HCT116 (cell line): ENCODE measurements at regions not wholly inside any gene's neighbourhood (a gene's known extent, or its start where the extent isn't known, plus 50 kb on each side); places are given as distances from the start of the nearest gene placed in this dataset.

Experiments
- ATAC-seq: fragments of 200-7000 bp; cut with Tn5 transposase; 2 replicates; pipeline ENCODE4 v1.9.1; 2020; ENCODE audit warnings: mild to moderate bottlenecking, moderate library complexity
- BruUV-seq: library from RNA; stranded (reverse); fragments of 400-500 nt; replicated peaks from 2 replicates; lab custom pipeline; 2021; lab: Mats Ljungman, UMichigan
- CTCF ChIA-PET: fragments of 300-600 bp; sonication (Branson Sonifier 250); formaldehyde crosslinking; loops from one replicate; lab custom pipeline; 2021; ENCODE audit warnings: antibody characterized with exemption; lab: Charles Lee
- POLR2A ChIA-PET: fragments of 300-600, 350-600 bp; sonication (Branson Sonifier 250); formaldehyde crosslinking; loops from one replicate; lab custom pipeline; 2021; ENCODE audit warnings: antibody characterized with exemption; lab: Charles Lee
- RAD21 ChIA-PET, 2 experiments: fragments of 300-600 bp; sonication (Branson Sonifier 250); formaldehyde crosslinking; loops; one replicate each; lab custom pipeline; 2023; ENCODE audit warnings: low total read pairs in 2 of 2; ENCODE audit not compliant: uncharacterized antibody in 2 of 2, unreplicated experiment in 2 of 2, low non-redundant PET in 1 of 2; lab: Charles Lee
- DNase-seq: peaks from one replicate; pipeline ENCODE4 v3.0.0-alpha.2; 2010; ENCODE audit warnings: low read depth, low spot score
- H2AFZ ChIP-seq: fragments of 200-600 bp; shearing (Covaris generic), sonication (generic); 2 replicates; pipeline ENCODE4 v1.6.1; 2017; ENCODE audit warnings: low read depth, mixed run types, mixed read lengths, antibody characterized with exemption, low read length; ENCODE audit not compliant: poor library complexity, severe bottlenecking
- H3K27ac ChIP-seq: 2 replicates; pipeline ENCODE4 v1.5.1; 2012; ENCODE audit warnings: low read depth, low read length
- H3K27me3 ChIP-seq: fragments of 200-600 bp; sonication (generic); 2 replicates; pipeline ENCODE4 v1.6.1; 2016; ENCODE audit warnings: mixed run types, low read length, mixed read lengths; ENCODE audit not compliant: insufficient read depth
- H3K36me3 ChIP-seq, 2 experiments: fragments of 200-500 bp in 1 of 2; fragments of 200-600 bp in 1 of 2; sonication (Bioruptor generic) in 1 of 2; sonication (generic) in 1 of 2; 2 replicates each; pipeline versions ENCODE4 v1.5.1 to v1.6.1; 2014 to 2016; ENCODE audit warnings: low read length in 2 of 2, inconsistent platforms in 1 of 2, mixed read lengths in 1 of 2, mixed run types in 1 of 2; ENCODE audit not compliant: insufficient read depth in 2 of 2, control insufficient read depth in 1 of 2
- H3K4me1 ChIP-seq, 2 experiments: fragments of 200-600 bp in 1 of 2; sonication (generic) in 1 of 2; 2 replicates each; pipeline versions ENCODE4 v1.5.1 to v1.6.1; 2012 to 2017; ENCODE audit warnings: low read length in 2 of 2, inconsistent platforms in 1 of 2, mild to moderate bottlenecking in 1 of 2, mixed read lengths in 1 of 2, mixed run types in 1 of 2, moderate library complexity in 1 of 2; ENCODE audit not compliant: insufficient read depth in 2 of 2, control insufficient read depth in 1 of 2
- H3K4me2 ChIP-seq: fragments of 200-600 bp; sonication (generic); 2 replicates; pipeline ENCODE4 v1.6.1; 2017; ENCODE audit warnings: mixed run types, low read length, mixed read lengths
- H3K4me3 ChIP-seq, 2 experiments: fragments of 200-600 bp in 1 of 2; sonication (generic) in 1 of 2; replicated peaks in 1 of 2; 2 replicates each; pipeline ENCODE4 v1.5.1; 2011 to 2016; ENCODE audit warnings: low read length in 2 of 2, control low read depth in 1 of 2, low read depth in 1 of 2, mild to moderate bottlenecking in 1 of 2, mixed read lengths in 1 of 2, mixed run types in 1 of 2
- H3K79me2 ChIP-seq: fragments of 200-600 bp; sonication (generic); 2 replicates; pipeline ENCODE4 v1.6.1; 2017; ENCODE audit warnings: mild to moderate bottlenecking, mixed run types, low read length, moderate library complexity, mixed read lengths; ENCODE audit not compliant: insufficient read depth
- H3K9ac ChIP-seq: fragments of 200-600 bp; sonication (generic); 2 replicates; pipeline ENCODE4 v1.6.1; 2016; ENCODE audit warnings: low read length, mixed read lengths
- H3K9me2 ChIP-seq: fragments of 200-600 bp; sonication (generic), shearing (Covaris generic); 2 replicates; pipeline ENCODE4 v1.6.1; 2017; ENCODE audit warnings: mixed run types, mild to moderate bottlenecking, moderate library complexity; ENCODE audit not compliant: insufficient read depth
- H3K9me3 ChIP-seq, 2 experiments: fragments of 200-500 bp in 1 of 2; fragments of 200-600 bp in 1 of 2; sonication (Bioruptor generic) in 1 of 2; sonication (generic) in 1 of 2; 2 replicates each; pipeline ENCODE4 v1.6.1; 2014 to 2017; ENCODE audit warnings: low read length in 2 of 2, mixed read lengths in 2 of 2, inconsistent platforms in 1 of 2, low read depth in 1 of 2, mild to moderate bottlenecking in 1 of 2, mixed run types in 1 of 2, moderate library complexity in 1 of 2; ENCODE audit not compliant: control insufficient read depth in 1 of 2, insufficient read depth in 1 of 2
- H4K20me1 ChIP-seq: fragments of 200-600 bp; sonication (generic), shearing (Covaris generic); 2 replicates; pipeline ENCODE4 v1.6.1; 2017; ENCODE audit warnings: mixed run types, mild to moderate bottlenecking, moderate library complexity; ENCODE audit not compliant: insufficient read depth
- ATF3 ChIP-seq: IDR thresholded peaks from 2 replicates; pipeline ENCODE4 v1.6.1; 2012
- CEBPB ChIP-seq: IDR thresholded peaks from 2 replicates; pipeline ENCODE4 v1.6.1; 2012; ENCODE audit warnings: low read depth
- CTCF ChIP-seq, 3 experiments: fragments of 200-600 bp in 1 of 3; sonication (generic) in 1 of 3; IDR thresholded peaks in 2 of 3; conservative IDR thresholded peaks in 1 of 3; 2 replicates each; pipeline ENCODE4 v1.5.1; 2012 to 2017; ENCODE audit warnings: low read depth in 2 of 3, low read length in 2 of 3, antibody characterized with exemption in 1 of 3, borderline replicate concordance in 1 of 3, control low read depth in 1 of 3, mild to moderate bottlenecking in 1 of 3, mixed read lengths in 1 of 3, mixed run types in 1 of 3, moderate library complexity in 1 of 3; ENCODE audit not compliant: insufficient read depth in 1 of 3
- ELF1 ChIP-seq: IDR thresholded peaks from 2 replicates; pipeline ENCODE4 v1.6.1; 2012; ENCODE audit warnings: low read depth, borderline replicate concordance
- EZH2 ChIP-seq: fragments of 200-600 bp; sonication (generic); IDR thresholded peaks from 2 replicates; pipeline ENCODE4 v1.6.1; 2017; ENCODE audit warnings: antibody characterized with exemption, mixed run types
- EZH2phosphoT487 ChIP-seq: fragments of 200-600 bp; IDR thresholded peaks from 2 replicates; pipeline ENCODE4 v1.6.1; 2018; ENCODE audit warnings: antibody characterized with exemption, borderline replicate concordance
- JUND ChIP-seq: IDR thresholded peaks from 2 replicates; pipeline ENCODE4 v1.6.1; 2012
- MAX ChIP-seq: IDR thresholded peaks from 2 replicates; pipeline ENCODE4 v1.6.1; 2012
- POLR2A ChIP-seq: IDR thresholded peaks from 2 replicates; pipeline ENCODE4 v1.7.0; 2011; ENCODE audit warnings: borderline replicate concordance; ENCODE audit not compliant: insufficient read depth, insufficient read length; ENCODE audit errors: extremely low read depth
- POLR2AphosphoS5 ChIP-seq: IDR thresholded peaks from 2 replicates; pipeline ENCODE4 v1.6.1; 2011; ENCODE audit warnings: mild to moderate bottlenecking, low read depth, low read length, moderate library complexity
- RAD21 ChIP-seq: IDR thresholded peaks from 2 replicates; pipeline ENCODE4 v1.6.1; 2012; ENCODE audit warnings: low read depth, mild to moderate bottlenecking
- SIN3A ChIP-seq: IDR thresholded peaks from 2 replicates; pipeline ENCODE4 v1.6.1; 2012; ENCODE audit warnings: low read depth
- SP1 ChIP-seq: IDR thresholded peaks from 2 replicates; pipeline ENCODE4 v1.6.1; 2012; ENCODE audit warnings: low read depth
- YY1 ChIP-seq: IDR thresholded peaks from 2 replicates; pipeline ENCODE4 v1.6.1; 2011; ENCODE audit warnings: low read length, low read depth, moderate library complexity, mild to moderate bottlenecking; ENCODE audit not compliant: insufficient replicate concordance; ENCODE audit errors: extremely low read depth
- ZFX ChIP-seq: fragments of 450-650 bp; IDR thresholded peaks from 2 replicates; pipeline ENCODE4 v1.6.1; 2017
- ZNF274 ChIP-seq: fragments of 200-500 bp; sonication (Bioruptor generic); IDR thresholded peaks from 2 replicates; pipeline ENCODE4 v1.6.1; 2014; ENCODE audit warnings: mild to moderate bottlenecking, low read depth, low read length, inconsistent platforms
- intact Hi-C: fragments of 100-400 bp; cut with micrococcal nuclease; formaldehyde crosslinking; loops from 2 replicates; pipeline ENCODE4 v1.10.0; 2022
- TF ChIP-seq, protein P1 (sequence below): IDR thresholded peaks from 2 replicates; pipeline ENCODE4 v1.6.1; 2012; ENCODE audit warnings: low read depth

DNA sequence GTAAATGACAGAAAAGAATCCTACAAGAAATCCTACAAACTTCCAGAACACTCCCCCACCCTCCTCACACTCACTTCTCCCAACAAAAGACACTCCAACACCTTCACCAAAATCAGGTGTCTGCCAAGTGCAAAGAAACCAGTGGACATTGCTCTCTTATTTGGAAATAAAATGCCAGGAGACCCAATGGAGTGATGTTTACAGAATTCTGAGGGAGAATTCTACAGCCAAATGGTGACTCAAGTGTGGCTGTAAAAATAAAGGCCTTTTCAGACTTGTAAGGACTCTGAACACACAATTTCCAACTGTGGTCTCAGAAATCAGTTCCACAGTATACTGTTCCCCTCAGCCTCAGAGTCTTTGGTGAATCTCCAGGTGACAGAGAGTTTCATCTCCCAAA lies 109.6 kb upstream of the CARMIL1 start:
- CTCF ChIA-PET: no interaction called here
- no peak for ATAC-seq
- no peaks in the 10 kb centered on the region for H3K9me2 ChIP-seq
- intact Hi-C loops: no loop called here
- no peaks in the 10 kb centered on the region for H3K27me3 ChIP-seq
- POLR2A ChIA-PET: no interaction called here
- BruUV-seq: no TSS peak
- H3K9me3 ChIP-seq: no peaks in the 10 kb centered on the region
- no peaks in the 10 kb centered on the region for H3K36me3 ChIP-seq
- H3K27ac ChIP-seq: no peak overlapping the region
- H4K20me1 ChIP-seq: no peaks in the 10 kb centered on the region
- no peak overlapping the region for H3K9ac ChIP-seq
- no peak for TF ChIP-seq RAD21
- TF ChIP-seq POLR2A: no peak
- TF ChIP-seq ZNF274: no peak
- TF ChIP-seq EZH2phosphoT487: no peak
- TF ChIP-seq, protein P1, sequence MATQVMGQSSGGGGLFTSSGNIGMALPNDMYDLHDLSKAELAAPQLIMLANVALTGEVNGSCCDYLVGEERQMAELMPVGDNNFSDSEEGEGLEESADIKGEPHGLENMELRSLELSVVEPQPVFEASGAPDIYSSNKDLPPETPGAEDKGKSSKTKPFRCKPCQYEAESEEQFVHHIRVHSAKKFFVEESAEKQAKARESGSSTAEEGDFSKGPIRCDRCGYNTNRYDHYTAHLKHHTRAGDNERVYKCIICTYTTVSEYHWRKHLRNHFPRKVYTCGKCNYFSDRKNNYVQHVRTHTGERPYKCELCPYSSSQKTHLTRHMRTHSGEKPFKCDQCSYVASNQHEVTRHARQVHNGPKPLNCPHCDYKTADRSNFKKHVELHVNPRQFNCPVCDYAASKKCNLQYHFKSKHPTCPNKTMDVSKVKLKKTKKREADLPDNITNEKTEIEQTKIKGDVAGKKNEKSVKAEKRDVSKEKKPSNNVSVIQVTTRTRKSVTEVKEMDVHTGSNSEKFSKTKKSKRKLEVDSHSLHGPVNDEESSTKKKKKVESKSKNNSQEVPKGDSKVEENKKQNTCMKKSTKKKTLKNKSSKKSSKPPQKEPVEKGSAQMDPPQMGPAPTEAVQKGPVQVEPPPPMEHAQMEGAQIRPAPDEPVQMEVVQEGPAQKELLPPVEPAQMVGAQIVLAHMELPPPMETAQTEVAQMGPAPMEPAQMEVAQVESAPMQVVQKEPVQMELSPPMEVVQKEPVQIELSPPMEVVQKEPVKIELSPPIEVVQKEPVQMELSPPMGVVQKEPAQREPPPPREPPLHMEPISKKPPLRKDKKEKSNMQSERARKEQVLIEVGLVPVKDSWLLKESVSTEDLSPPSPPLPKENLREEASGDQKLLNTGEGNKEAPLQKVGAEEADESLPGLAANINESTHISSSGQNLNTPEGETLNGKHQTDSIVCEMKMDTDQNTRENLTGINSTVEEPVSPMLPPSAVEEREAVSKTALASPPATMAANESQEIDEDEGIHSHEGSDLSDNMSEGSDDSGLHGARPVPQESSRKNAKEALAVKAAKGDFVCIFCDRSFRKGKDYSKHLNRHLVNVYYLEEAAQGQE: no peak
- no peak for TF ChIP-seq CTCF (IDR thresholded peaks at IDR 0.05 in 2 of 3, conservative IDR thresholded peaks at IDR 0.05 in 1 of 3; ENCODE audit: borderline replicate concordance in 1 of 3, insufficient read depth in 1 of 3, low read depth in 2 of 3, low read length in 2 of 3)
- TF ChIP-seq SP1: no peak
- no peak for TF ChIP-seq SIN3A
- TF ChIP-seq MAX: no peak
- no peak for TF ChIP-seq ZFX
- no peak for TF ChIP-seq JUND
- no peak for TF ChIP-seq EZH2
- TF ChIP-seq POLR2AphosphoS5: no peak
- TF ChIP-seq YY1: no peak
- no peak for TF ChIP-seq ELF1
- no peak for TF ChIP-seq ATF3
- TF ChIP-seq CEBPB: no peak
- no peaks in the 10 kb centered on the region for H3K79me2 ChIP-seq
- no peak overlapping the region for H3K4me3 ChIP-seq
- no peak for DNase-seq
- RAD21 ChIA-PET: no interaction called here
- no peak overlapping the region for H3K4me2 ChIP-seq
- H3K4me1 ChIP-seq: peaks cover 13 to 19% of the 10 kb centered on the region in 2 experiments
- no peak overlapping the region for H2AFZ ChIP-seq
